GM19193 (cell line): ENCODE measurements at regions not wholly inside any gene's neighbourhood (a gene's known extent, or its start where the extent isn't known, plus 50 kb on each side); places are given as distances from the start of the nearest gene placed in this dataset.

Source experiments
- POLR2A ChIP-seq: IDR thresholded peaks from 4 replicates; pipeline ENCODE4 v1.6.1; 2011; ENCODE audit not compliant: insufficient read depth, insufficient read length; ENCODE audit errors: extremely low read depth

DNA sequence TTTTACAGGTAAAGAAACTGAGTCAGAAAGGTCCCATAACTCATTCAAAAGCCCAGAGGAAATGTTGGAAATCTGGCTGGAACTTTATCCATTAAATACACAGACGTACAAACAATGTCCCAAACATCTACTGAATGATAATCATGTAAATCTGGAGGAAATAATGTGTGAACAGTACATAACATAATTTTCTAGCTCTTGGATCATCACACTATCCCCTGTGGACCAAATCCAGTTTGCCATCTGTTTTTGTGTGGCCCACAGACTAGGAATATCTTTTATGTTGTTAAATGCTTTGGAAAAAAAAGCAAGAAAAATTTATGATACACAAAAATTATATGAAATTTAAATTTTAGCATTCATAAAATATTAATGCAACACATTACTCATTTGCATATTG, 389.9 kb upstream of the SOX9 start:
- no peak for TF ChIP-seq POLR2A

DNA sequence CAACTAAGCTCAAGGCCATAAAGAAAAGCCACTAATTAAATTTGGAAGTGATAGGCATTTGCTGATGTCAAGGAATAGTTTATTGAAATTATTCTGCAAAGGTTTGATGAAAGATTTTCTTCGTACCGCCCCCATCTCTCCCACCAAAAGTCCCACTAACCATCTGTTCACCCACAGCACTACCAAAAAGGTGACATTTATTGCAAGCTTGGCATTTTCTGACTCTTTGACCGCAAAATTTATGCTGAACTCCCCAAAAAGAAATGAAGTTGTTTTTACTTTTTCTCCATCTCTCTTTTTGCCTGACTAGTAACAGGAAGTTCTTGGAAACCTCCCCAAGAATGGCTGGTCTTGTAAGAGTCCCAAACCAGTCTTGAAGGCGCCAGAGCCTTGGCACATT, 384.9 kb upstream of the SOX9 start:
- no peak for TF ChIP-seq POLR2A

DNA sequence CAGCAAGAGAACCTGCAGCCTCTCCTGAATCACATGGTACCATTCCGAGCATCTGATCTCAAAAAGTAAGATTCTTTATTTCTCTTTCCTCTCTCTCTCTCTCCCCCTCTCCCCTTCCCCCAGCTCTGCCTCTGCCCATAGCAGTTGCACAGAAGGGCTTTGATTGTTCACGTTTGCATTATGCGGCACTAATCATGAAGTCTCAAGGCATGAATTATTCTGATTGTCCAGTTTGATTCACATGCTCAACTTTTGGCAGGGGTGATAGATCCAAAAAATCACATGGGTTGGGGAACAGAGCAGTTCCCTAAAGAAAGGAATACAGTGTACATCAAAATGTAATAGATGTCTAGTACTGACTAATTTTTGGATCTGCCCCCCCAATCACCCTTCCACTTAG, 380.0 kb upstream of the SOX9 start:
- TF ChIP-seq POLR2A, result no peak

DNA sequence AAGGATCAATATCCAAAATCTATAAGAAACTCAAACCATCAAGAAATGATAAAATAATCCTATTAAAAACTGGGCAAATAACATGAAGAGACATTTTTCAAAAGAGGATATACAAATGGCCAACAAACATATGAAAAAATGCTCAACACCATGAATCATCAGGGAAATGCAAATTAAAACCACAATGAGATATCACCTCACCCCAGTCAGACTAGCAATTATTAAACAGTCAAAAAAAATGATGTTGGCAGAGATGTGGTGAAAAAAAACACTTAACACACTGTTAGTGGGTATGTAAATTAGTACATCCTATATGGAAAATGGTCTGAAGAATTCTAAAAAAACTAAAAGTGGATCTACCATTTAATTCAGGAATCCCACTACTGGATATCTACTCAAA, 379.0 kb upstream of the SOX9 start:
- TF ChIP-seq POLR2A, result no peak

DNA sequence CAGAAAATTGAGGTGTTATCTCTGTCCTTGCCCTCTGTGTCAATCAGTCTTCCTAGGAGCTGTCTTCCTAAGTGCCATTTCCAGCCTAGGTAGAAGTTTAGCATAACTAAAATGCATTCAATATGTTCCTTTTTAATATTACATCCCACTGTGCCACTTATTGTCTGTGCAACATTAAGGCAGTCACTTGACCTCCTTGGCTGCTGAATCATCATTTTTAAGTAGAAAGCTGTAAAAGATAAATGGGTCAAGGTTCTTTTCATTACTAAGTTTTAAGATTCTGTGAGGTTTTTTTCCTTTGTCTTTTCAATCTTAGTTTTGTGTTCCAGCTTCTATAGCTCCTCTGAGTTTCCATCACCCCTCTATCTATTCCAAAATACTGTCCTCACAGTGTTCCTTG, 371.9 kb upstream of the SOX9 start:
- TF ChIP-seq POLR2A, result no peak

DNA sequence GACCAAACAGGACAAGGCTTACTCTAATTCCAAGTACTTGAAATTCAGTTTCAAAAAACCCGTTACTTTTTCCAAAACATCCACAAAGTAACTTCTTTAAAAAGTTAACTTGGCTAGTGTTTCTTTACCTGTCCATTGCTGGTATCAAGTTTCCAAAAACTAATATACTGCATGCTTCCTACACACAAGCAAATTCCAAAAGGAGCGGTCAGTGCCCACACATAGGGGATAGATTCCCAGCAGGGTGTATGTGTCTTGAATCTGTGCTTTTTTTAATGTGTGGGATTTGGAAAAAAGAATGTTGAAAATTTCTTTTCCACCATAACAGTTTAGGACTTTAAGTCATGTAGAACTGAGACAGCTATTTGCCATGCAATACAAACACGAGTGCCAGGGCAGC, 367.8 kb upstream of the SOX9 start:
- TF ChIP-seq POLR2A, result no peak

DNA sequence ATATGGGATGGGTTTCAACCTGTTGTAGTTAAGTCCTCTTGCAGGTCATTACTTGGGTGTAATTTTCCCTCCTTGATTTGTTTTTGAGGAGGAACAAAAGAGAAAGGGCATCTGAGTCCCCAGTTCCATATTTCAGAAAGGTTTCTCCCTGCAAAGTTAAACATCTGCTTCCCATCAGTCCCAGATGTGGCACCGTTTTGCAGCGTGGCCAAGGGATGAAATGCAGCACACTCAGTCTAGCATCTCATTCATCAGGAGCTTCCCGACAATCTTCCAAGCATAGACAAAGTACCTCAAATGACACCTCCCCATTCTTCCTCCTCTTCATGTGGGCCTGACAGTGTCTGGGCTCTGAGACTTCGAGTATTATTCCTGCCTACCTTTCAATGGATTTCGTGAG, 363.7 kb upstream of the SOX9 start:
- no peak for TF ChIP-seq POLR2A

DNA sequence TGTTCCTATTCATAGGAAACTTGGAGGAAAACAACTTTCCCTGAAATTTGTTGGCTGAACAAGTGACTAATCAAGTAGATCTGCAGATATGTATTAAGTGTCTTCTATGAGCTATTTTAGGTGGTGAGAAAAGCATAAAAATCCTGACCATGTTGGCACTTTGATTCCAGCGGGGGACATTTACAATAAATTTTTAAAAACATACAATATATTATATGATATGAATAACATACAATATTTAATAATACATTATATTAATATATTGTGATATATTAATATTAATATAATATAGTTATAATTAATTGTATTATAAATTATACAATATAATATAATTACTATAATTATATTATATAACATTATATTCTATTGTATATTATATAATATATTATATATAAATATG, 362.9 kb upstream of the SOX9 start:
- TF ChIP-seq POLR2A, result no peak

DNA sequence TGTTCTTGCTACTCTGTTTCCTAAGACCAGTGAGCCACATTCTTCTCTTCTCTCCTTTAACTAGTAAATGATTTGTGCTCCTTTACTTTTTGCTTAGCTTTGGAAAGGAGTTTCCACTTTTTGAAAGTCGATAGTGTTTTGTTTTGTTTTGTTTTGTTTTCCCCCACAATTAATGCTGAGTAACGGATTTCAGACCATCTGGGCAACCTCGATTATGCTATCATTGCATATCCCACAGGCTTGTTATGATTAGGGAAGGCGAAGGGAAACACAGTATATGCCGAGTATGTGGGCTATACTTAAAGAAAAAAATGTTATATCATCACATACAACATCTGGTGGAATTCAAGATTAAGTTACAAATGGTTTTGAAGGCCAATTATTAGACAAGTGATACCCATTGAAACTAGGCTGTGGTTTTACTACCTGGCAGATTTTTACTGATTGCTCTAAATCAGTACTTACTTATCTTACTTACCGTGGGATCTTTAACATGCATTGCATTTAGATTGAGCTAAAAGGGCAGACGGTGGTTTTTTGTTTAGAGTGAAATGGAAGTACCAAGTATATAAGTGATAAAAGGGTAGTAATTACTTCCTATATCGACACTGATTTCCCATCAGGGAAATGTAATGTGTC, 361.3 kb upstream of the SOX9 start:
- no peak for TF ChIP-seq POLR2A

DNA sequence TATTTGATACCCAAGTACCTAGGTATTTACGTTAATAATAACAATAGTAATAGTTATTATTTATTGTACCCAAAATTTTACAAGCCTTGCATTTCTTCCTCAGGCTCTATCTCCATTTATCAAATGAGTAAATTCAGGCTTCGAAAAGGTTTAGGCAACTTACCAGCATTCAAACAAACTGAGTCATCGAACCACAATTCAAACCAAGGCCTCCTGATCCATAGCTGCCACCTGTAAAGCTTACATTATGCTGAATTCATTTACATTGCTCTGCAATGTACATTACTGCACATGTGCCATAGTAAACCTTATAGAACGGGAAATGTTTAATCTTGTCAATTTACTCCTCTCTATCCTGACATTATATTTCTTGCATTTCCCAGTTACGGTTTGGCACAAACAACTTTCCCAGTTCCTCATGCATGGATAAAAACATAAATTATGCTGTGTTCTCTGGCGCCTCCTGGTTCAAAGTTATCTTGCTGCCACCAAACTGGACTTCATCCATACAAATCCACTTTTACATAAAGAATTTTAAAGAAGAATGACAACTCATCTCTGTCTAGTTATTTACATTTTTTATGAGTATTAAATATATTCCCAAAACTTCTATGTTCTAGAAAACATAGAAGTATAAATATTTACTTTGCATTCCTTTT, 360.6 kb upstream of the SOX9 start:
- TF ChIP-seq POLR2A, result no peak

DNA sequence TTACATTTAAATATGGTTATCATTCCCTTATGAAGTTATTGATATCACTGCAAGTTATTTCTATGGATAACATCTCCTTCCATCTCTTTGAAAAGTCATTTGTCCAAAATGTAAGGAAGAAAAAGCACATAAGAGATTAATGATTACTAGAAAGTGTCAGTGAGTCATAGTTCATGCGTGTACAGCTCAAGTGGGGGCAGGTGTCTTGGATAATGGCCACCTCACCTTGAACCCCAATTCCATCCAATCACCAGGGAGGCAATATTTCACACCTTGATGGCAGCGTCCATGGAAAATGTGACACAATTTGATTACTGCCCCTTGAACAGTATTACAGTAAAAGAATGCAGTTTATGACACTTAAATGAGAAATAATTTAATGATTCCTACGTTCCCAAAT, 358.3 kb upstream of the SOX9 start:
- no peak for TF ChIP-seq POLR2A

DNA sequence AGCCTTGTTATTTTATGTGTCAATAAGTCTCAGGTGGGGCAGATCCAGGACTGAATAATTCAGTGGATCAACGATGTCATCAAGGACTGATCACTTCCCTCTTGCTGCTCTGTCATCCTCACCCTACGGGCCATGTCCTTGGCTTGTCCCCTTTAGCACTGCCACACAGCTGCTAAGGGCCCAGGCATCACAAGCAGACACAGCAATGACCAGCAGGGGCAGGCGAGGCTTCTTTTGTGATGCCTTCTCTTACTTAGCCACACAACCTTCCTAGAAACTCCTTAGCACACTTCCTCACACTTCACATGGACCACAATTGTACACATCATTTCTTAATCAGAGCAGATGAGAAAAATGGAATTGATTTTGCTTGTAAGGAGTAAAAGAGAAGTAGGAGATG, 356.3 kb upstream of the SOX9 start:
- TF ChIP-seq POLR2A, result no peak

DNA sequence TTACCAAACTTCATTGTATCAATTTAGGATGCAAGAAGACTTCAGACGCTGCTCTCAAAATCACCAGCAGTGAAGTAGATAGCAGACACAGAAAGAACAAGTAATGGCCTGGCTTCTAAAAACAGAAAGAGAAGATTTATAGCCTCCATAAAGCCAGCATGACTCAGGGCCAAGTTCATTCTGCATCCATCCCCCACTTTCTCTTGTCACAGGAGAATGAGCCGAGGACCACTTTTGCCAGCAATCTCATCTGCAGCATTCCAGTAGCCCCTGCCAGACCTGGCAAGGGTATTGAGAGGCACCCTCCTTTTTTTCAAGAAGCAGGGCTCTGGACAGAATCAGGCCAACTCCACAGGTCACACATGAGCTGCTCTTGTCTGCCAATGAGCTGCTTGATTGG, 355.4 kb upstream of the SOX9 start:
- TF ChIP-seq POLR2A, result no peak

DNA sequence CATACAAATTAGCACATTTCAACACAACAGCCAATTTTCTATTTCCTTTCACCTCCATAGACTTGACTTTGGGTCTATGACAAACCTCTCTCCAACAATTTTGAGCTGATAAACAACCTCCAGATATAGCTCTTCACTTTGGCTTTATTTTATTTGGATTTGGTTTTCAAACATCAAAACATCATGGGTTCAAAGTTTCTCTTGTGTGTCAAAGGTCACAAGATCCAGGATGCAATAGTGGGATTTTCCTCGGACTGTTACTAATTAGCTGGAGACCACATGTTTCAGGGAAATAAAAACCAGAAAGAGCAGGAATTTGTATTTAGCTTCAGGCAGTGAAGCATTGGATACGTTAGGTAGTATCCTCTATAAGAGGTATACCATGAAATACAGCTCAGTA, 351.0 kb upstream of the SOX9 start:
- TF ChIP-seq POLR2A, result no peak

DNA sequence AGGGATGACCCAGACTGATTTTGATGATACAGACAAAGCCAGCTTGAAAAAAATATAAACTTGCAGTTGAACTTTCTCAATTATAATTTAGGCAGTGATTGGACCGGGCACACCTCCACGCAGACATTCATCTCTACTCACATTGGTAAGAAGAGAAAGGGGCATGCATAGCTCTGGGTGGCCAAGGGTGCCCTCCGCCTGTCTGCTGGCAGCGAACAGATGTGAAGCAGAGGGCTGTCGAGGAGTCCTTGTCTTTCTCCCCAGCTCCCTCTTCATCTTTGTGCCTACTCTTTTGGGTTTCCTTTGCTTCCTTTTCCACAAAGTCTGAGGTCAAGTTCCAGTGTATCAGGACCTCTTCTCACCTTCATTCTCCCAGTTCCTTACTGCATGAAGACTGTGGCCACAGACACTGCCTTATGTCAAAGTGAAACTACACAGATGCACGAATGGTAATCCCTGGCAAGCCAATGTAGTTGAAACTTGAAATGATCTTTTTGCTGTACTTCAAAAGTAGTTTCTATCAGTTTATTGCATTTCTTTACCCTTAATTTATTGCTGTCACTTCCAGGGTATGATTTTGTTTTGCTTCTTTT, 343.7 kb upstream of the SOX9 start:
- no peak for TF ChIP-seq POLR2A

DNA sequence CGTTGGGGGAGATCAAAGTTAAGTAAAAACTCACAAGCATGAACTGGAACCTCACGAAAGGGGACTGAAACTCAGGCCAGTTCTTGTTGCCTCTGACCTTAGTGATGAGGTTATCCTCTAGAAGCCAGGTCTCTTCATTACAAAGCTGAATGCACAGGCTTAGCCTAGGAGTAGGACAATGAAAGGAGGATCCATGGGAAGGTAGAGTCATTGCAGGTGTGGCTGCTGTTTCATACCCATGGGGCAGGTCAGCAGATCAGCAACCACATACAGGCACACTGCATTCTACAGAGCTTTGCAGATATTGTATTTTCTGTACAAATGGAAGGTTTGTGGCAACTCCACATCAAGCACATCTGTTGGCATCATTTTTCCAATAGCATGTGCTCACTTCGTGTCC, 341.3 kb upstream of the SOX9 start:
- no peak for TF ChIP-seq POLR2A
